OCI-LY1 (cell line): ENCODE measurements at regions not wholly inside any gene's neighbourhood (a gene's known extent, or its start where the extent isn't known, plus 50 kb on each side); places are given as distances from the start of the nearest gene placed in this dataset.

Source experiments
- H2AFZ ChIP-seq: fragments of 200-600 bp; sonication (generic), shearing (Covaris generic); 2 replicates; pipeline ENCODE4 v1.6.0; 2014; ENCODE audit warnings: antibody characterized with exemption, mild to moderate bottlenecking, low read length
- H3F3A ChIP-seq: fragments of 200-600 bp; sonication (generic), shearing (Covaris generic); 2 replicates; pipeline ENCODE4 v1.6.0; 2014; ENCODE audit warnings: mild to moderate bottlenecking, antibody characterized with exemption, low read length, moderate library complexity; ENCODE audit not compliant: insufficient read depth
- H3K27ac ChIP-seq: fragments of 200-600 bp; sonication (generic); 2 replicates; pipeline ENCODE4 v1.5.1; 2014; ENCODE audit warnings: low read length, mixed run types, mild to moderate bottlenecking, low read depth; ENCODE audit not compliant: poor library complexity, severe bottlenecking
- H3K27me3 ChIP-seq: fragments of 200-600 bp; sonication (generic); 2 replicates; pipeline ENCODE4 v1.6.0; 2014; ENCODE audit warnings: antibody characterized with exemption, mild to moderate bottlenecking, low read length, moderate library complexity; ENCODE audit not compliant: insufficient read depth
- H3K36me3 ChIP-seq: fragments of 200-600 bp; sonication (generic); 2 replicates; pipeline ENCODE4 v1.6.1; 2014; ENCODE audit warnings: mild to moderate bottlenecking, antibody characterized with exemption, low read length, moderate library complexity, mixed read lengths; ENCODE audit not compliant: insufficient read depth
- H3K4me1 ChIP-seq: fragments of 200-600 bp; sonication (generic); 2 replicates; pipeline ENCODE4 v1.5.1; 2014; ENCODE audit warnings: mild to moderate bottlenecking, low read length, moderate library complexity; ENCODE audit not compliant: insufficient read depth, severe bottlenecking
- H3K4me2 ChIP-seq: fragments of 200-600 bp; sonication (generic), shearing (Covaris generic); 2 replicates; pipeline ENCODE4 v1.6.1; 2014; ENCODE audit warnings: low read length
- H3K4me3 ChIP-seq: fragments of 200-600 bp; sonication (generic); 2 replicates; pipeline ENCODE4 v1.5.1; 2014; ENCODE audit warnings: low read length, low read depth, mild to moderate bottlenecking, mixed read lengths; ENCODE audit not compliant: poor library complexity, severe bottlenecking
- H3K79me2 ChIP-seq: fragments of 200-600 bp; shearing (Covaris generic); 2 replicates; pipeline ENCODE4 v1.6.1; 2016; ENCODE audit warnings: mixed run types, low read length, mixed read lengths; ENCODE audit not compliant: insufficient read depth
- H3K9ac ChIP-seq: fragments of 200-600 bp; sonication (generic), shearing (Covaris generic); 2 replicates; pipeline ENCODE4 v1.6.1; 2014; ENCODE audit warnings: mild to moderate bottlenecking, low read length, mixed read lengths
- H3K9me2 ChIP-seq: fragments of 200-600 bp; sonication (generic), shearing (Covaris generic); 2 replicates; pipeline ENCODE4 v1.6.1; 2014; ENCODE audit warnings: low read depth, mild to moderate bottlenecking, low read length, mixed read lengths
- H3K9me3 ChIP-seq: fragments of 200-600 bp; shearing (Covaris generic); 2 replicates; pipeline ENCODE4 v1.6.1; 2014; ENCODE audit warnings: low read length, mixed read lengths
- H4K20me1 ChIP-seq: fragments of 200-600 bp; sonication (generic), shearing (Covaris generic); 2 replicates; pipeline ENCODE4 v1.6.0; 2016; ENCODE audit warnings: mild to moderate bottlenecking, low read length; ENCODE audit not compliant: insufficient read depth
- EZH2 ChIP-seq: fragments of 200-600 bp; sonication (generic), shearing (Covaris generic); IDR thresholded peaks from 2 replicates; pipeline ENCODE4 v1.8.0; 2017; ENCODE audit warnings: borderline replicate concordance, mixed run types, mild to moderate bottlenecking, antibody characterized with exemption, low read length, moderate library complexity, mixed read lengths
- TF ChIP-seq, protein P1 (sequence below): fragments of 200-600 bp; sonication (generic), shearing (Covaris generic); IDR thresholded peaks from 2 replicates; pipeline ENCODE4 v1.5.1; 2017; ENCODE audit warnings: mild to moderate bottlenecking, antibody characterized with exemption, low read length, moderate library complexity, mixed read lengths

DNA sequence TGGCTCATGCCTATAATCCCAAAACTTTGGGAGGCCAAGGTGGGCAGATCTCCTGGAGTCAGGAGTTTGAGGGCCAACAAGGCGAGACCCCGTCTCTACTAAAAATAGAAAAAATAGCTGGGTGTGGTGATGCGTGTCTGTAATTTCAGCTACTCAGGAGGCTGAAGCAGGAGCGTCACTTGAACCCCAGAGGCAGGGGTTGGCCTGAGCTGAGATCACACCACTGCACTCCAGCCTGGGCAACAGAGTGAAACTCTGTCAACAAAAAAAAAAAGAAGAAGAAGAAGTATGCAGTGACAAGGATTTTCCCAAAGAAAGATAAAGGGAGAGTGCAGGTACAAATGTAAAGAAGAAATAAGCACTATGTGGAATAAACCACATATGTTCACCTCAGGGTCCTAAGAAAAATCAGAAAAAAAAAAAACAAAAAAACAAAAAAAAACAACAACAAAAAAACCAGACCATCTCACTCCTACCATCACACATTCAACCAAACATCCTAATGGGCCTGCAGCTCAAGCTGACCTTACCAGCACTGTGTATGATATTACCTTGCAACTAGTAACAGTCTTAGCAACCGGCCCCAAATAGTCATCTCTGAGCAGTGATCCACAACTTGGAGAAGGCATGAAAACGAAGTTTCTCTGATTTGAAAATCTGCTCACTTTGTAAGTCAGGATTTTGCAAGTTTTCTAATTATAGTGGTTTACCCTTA is 296.7 kb upstream of the PROK2 start:
- no peaks in the 10 kb centered on the region for H3K9me3 ChIP-seq
- H3K27ac ChIP-seq, result peak overlapping the region; percentile 98
- no peaks in the 10 kb centered on the region for H3K36me3 ChIP-seq
- H3K4me2 ChIP-seq, result peak overlapping the region; percentile 45; the same call in 1 of the 2 replicates
- no peaks in the 10 kb centered on the region for H3K9me2 ChIP-seq
- H3K79me2 ChIP-seq, result no peaks in the 10 kb centered on the region
- no peaks in the 10 kb centered on the region for H3K27me3 ChIP-seq
- H3K4me1 ChIP-seq, result peaks cover 100% of the 10 kb centered on the region
- H3K4me3 ChIP-seq, result peak overlapping the region; percentile 28
- peak overlapping the region; percentile 42 for H3K9ac ChIP-seq
- no peak overlapping the region for H2AFZ ChIP-seq
- H4K20me1 ChIP-seq, result no peaks in the 10 kb centered on the region
- no peaks in the 10 kb centered on the region for H3F3A ChIP-seq
- no peak for TF ChIP-seq EZH2
- TF ChIP-seq, protein P1, sequence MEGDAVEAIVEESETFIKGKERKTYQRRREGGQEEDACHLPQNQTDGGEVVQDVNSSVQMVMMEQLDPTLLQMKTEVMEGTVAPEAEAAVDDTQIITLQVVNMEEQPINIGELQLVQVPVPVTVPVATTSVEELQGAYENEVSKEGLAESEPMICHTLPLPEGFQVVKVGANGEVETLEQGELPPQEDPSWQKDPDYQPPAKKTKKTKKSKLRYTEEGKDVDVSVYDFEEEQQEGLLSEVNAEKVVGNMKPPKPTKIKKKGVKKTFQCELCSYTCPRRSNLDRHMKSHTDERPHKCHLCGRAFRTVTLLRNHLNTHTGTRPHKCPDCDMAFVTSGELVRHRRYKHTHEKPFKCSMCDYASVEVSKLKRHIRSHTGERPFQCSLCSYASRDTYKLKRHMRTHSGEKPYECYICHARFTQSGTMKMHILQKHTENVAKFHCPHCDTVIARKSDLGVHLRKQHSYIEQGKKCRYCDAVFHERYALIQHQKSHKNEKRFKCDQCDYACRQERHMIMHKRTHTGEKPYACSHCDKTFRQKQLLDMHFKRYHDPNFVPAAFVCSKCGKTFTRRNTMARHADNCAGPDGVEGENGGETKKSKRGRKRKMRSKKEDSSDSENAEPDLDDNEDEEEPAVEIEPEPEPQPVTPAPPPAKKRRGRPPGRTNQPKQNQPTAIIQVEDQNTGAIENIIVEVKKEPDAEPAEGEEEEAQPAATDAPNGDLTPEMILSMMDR, result no peak

DNA sequence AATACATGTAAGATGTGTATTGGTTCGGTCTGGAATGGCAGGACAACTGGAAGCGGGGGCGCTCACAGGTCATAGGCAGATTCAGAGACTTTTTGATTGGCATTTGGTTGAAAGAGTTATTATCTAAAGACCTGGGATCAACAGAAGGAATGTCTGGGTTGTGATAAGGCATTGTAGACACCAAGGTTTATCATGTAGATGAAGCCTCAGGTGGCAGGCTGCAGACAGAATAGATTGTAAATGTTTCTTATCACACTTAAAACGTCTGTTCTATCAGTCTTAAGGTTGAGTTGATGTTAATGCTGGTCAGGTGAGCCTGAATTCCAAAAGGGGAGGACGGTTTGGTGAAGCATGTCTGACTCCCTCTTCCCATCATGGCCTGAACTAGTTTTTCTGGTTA is 295.9 kb upstream of the PROK2 start:
- Histone ChIP-seq H3K79me2 (no peaks in the 10 kb centered on the region), H3K9me2 (no peaks in the 10 kb centered on the region), H3K9ac (peak overlapping the region; percentile 35; the same call in 1 of the 2 replicates), H3K36me3 (no peaks in the 10 kb centered on the region), H3K9me3 (no peaks in the 10 kb centered on the region), H3F3A (no peaks in the 10 kb centered on the region), H3K4me1 (peaks cover 93% of the 10 kb centered on the region), H3K27ac (peak overlapping the region; percentile 98), H3K4me3 (no peak overlapping the region), H3K27me3 (no peaks in the 10 kb centered on the region), H3K4me2 (peak overlapping the region; percentile 45; the same call in 1 of the 2 replicates), H4K20me1 (no peaks in the 10 kb centered on the region), H2AFZ (no peak overlapping the region)
- TF ChIP-seq, protein P1, result no peak
- TF ChIP-seq EZH2, result no peak

DNA sequence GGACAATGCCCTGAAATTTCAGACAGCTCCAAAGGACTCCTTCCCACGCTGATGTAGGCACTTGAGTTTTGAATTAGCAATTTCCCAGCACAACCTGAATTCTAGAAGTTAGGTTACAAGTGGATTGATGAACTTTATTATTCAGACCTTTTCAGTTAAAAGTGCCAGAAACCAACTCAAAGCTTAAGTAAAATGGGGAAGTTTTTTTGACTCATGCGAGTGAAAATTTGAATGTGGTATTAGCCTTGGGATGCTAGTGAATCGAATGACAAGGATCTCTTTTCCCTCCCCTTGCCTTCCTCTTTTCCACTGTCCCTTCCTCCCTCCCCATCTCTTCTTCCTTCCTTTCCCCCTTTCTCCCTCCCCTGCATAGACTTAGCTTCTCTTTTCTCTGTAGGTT is 295.1 kb upstream of the PROK2 start:
- H3K4me1 ChIP-seq, result peaks cover 86% of the 10 kb centered on the region
- H2AFZ ChIP-seq, result no peak overlapping the region
- no peaks in the 10 kb centered on the region for H3K79me2 ChIP-seq
- no peaks in the 10 kb centered on the region for H4K20me1 ChIP-seq
- peak overlapping the region; percentile 24; the same call in 1 of the 2 replicates for H3K9ac ChIP-seq
- peak overlapping the region; percentile 98 for H3K27ac ChIP-seq
- no peak for TF ChIP-seq EZH2
- TF ChIP-seq, protein P1, result no peak
- H3K4me2 ChIP-seq, result peak overlapping the region; percentile 16; the same call in 1 of the 2 replicates
- H3K27me3 ChIP-seq, result no peaks in the 10 kb centered on the region
- H3K9me2 ChIP-seq, result no peaks in the 10 kb centered on the region
- no peaks in the 10 kb centered on the region for H3F3A ChIP-seq
- no peaks in the 10 kb centered on the region for H3K36me3 ChIP-seq
- no peaks in the 10 kb centered on the region for H3K9me3 ChIP-seq
- H3K4me3 ChIP-seq, result no peak overlapping the region
